ENCODE measurements at regions not wholly inside any gene's neighbourhood (a gene's known extent, or its start where the extent isn't known, plus 50 kb on each side); places are given as distances from the start of the nearest gene placed in this dataset.

GRCh38 chr6:91171754-91172462 lies 585.0 kb upstream of the MAP3K7 start:
- Histone ChIP-seq H3K27ac (ENCODE audit: insufficient read depth, low read depth, low read length, poor library complexity, severe bottlenecking) (no peak overlapping the region), H3K36me3 (ENCODE audit: control insufficient read depth, insufficient read depth, low read length) (no peaks in the 10 kb centered on the region), H3K9me3 (ENCODE audit: control insufficient read depth, low read length) (no peaks in the 10 kb centered on the region), H3K27me3 (ENCODE audit: control insufficient read depth, insufficient read depth, low read length, poor library complexity, severe bottlenecking) (no peaks in the 10 kb centered on the region), H3K4me3 (ENCODE audit: insufficient read depth, low read depth, low read length) (no peak overlapping the region), H3K4me1 (ENCODE audit: control insufficient read depth, insufficient read depth, low read length) (peaks cover 13% of the 10 kb centered on the region)
- WGBS, 2 experiments: 82 to 86% methylated on average over 7 of the region's 7 CpGs

DNA sequence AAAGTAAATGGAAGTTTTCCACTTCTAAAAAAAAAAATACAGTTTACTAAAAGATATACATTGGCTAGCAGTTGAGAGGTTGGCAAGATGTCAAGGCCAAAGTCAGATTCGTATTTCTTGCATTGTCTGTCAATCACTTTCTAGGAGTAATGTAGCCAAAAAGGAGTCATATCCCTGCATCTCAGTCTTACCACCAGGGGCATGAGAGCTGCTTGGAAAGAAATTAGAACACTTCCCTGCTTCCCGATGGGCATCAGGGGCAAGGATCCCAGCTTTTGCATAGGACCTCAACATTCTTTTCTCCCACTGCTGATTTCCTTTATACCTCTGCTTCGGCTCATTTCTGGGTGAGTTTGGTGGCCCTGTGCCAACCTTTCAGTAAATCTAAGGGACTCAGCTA lies 581.0 kb upstream of the MAP3K7 start:
- Histone ChIP-seq H3K9me3 (ENCODE audit: control insufficient read depth, low read length) (no peaks in the 10 kb centered on the region), H3K27ac (ENCODE audit: insufficient read depth, low read depth, low read length, poor library complexity, severe bottlenecking) (no peak overlapping the region), H3K27me3 (ENCODE audit: control insufficient read depth, insufficient read depth, low read length, poor library complexity, severe bottlenecking) (no peaks in the 10 kb centered on the region), H3K36me3 (ENCODE audit: control insufficient read depth, insufficient read depth, low read length) (no peaks in the 10 kb centered on the region), H3K4me3 (ENCODE audit: insufficient read depth, low read depth, low read length) (no peak overlapping the region), H3K4me1 (ENCODE audit: control insufficient read depth, insufficient read depth, low read length) (peaks cover 12% of the 10 kb centered on the region)
- 76 to 81% methylated on average over 3 of the region's 3 CpGs for WGBS, 2 experiments

GRCh38 chr6:91166271-91167046 lies 579.6 kb upstream of the MAP3K7 start:
- Histone ChIP-seq H3K27me3 (ENCODE audit: control insufficient read depth, insufficient read depth, low read length, poor library complexity, severe bottlenecking) (no peaks in the 10 kb centered on the region), H3K36me3 (ENCODE audit: control insufficient read depth, insufficient read depth, low read length) (no peaks in the 10 kb centered on the region), H3K4me1 (ENCODE audit: control insufficient read depth, insufficient read depth, low read length) (peaks cover 4% of the 10 kb centered on the region), H3K9me3 (ENCODE audit: control insufficient read depth, low read length) (no peaks in the 10 kb centered on the region), H3K4me3 (ENCODE audit: insufficient read depth, low read depth, low read length) (no peak overlapping the region), H3K27ac (ENCODE audit: insufficient read depth, low read depth, low read length, poor library complexity, severe bottlenecking) (no peak overlapping the region)
- 90 to 92% methylated on average over 11 of the region's 11 CpGs for WGBS, 2 experiments

- Histone ChIP-seq H3K27me3 (ENCODE audit: control insufficient read depth, insufficient read depth, low read length, poor library complexity, severe bottlenecking) (no peaks in the 10 kb centered on the region), H3K27ac (ENCODE audit: insufficient read depth, low read depth, low read length, poor library complexity, severe bottlenecking) (no peak overlapping the region), H3K4me1 (ENCODE audit: control insufficient read depth, insufficient read depth, low read length) (no peaks in the 10 kb centered on the region), H3K4me3 (ENCODE audit: insufficient read depth, low read depth, low read length) (no peak overlapping the region), H3K9me3 (ENCODE audit: control insufficient read depth, low read length) (no peaks in the 10 kb centered on the region), H3K36me3 (ENCODE audit: control insufficient read depth, insufficient read depth, low read length) (no peaks in the 10 kb centered on the region)
- 94 to 96% methylated on average over 7 of the region's 7 CpGs for WGBS, 2 experiments
These were observed 577.2 kb upstream of the MAP3K7 start for GRCh38 chr6:91164105-91164504.

- Histone ChIP-seq H3K27ac (ENCODE audit: insufficient read depth, low read depth, low read length, poor library complexity, severe bottlenecking) (no peak overlapping the region), H3K9me3 (ENCODE audit: control insufficient read depth, low read length) (no peaks in the 10 kb centered on the region), H3K4me3 (ENCODE audit: insufficient read depth, low read depth, low read length) (no peak overlapping the region), H3K4me1 (ENCODE audit: control insufficient read depth, insufficient read depth, low read length) (no peaks in the 10 kb centered on the region), H3K36me3 (ENCODE audit: control insufficient read depth, insufficient read depth, low read length) (no peaks in the 10 kb centered on the region), H3K27me3 (ENCODE audit: control insufficient read depth, insufficient read depth, low read length, poor library complexity, severe bottlenecking) (no peaks in the 10 kb centered on the region)
- WGBS, 2 experiments: 93 to 96% methylated on average over 7 of the region's 7 CpGs
These were observed 574.4 kb upstream of the MAP3K7 start for GRCh38 chr6:91161246-91161645.

DNA sequence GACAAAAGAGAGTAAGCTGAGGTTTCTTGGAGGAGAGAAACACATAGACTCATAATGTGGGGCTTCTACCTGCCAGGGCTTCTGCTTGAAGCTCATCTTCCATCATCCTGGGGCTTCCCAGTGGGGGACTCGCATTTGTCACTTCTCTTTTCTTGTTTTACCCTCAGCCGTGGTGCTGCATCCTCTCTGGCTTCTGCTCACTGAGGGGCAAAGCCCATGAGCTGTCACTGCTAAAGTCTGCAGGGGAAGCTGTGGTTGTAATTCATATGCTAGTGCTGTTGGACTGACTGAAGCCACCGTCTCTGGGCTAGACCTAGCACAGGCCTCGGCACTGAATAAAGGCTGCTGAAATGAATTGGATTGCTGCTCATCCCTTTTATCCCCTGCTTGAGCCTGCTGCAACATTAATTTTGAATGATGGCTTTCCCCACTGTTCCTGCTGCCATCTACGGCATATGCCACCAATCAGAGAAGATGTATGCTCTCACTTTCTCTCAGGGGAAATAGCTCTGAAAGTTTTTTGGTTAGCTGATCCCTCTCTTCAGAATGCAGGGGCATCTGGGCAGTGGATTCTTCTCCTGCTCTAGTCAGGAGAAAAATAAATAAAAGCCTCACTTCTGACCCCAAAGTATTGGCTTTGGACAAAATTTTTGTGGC lies 568.4 kb upstream of the MAP3K7 start:
- WGBS, 2 experiments: 51 to 58% methylated on average over 5 of the region's 5 CpGs
- H3K4me1 ChIP-seq (ENCODE audit: control insufficient read depth, insufficient read depth, low read length): no peaks in the 10 kb centered on the region
- no peak overlapping the region for H3K4me3 ChIP-seq (ENCODE audit: insufficient read depth, low read depth, low read length)
- H3K36me3 ChIP-seq (ENCODE audit: control insufficient read depth, insufficient read depth, low read length): no peaks in the 10 kb centered on the region
- no peak overlapping the region for H3K27ac ChIP-seq (ENCODE audit: insufficient read depth, low read depth, low read length, poor library complexity, severe bottlenecking)
- no peaks in the 10 kb centered on the region for H3K9me3 ChIP-seq (ENCODE audit: control insufficient read depth, low read length)
- H3K27me3 ChIP-seq (ENCODE audit: control insufficient read depth, insufficient read depth, low read length, poor library complexity, severe bottlenecking): no peaks in the 10 kb centered on the region

DNA sequence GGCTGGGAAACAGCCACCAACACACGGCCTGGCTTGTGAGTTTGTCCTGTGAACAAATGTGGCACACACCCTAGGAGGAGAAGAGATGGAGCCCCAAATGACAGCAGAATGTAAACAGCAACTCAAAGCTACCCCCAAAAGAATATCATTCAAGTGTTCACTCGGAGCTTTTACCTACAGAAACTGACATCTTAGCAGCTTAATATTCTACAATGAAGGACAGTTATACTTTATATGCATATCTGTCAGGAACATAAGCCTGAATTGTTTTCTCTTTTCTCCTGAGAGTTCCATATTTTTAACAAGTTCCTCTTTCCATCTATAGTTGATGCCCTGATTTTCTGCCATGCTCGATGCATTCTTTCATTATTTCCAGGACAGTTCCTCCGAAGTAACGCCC lies 566.0 kb upstream of the MAP3K7 start:
- no peaks in the 10 kb centered on the region for H3K27me3 ChIP-seq (ENCODE audit: control insufficient read depth, insufficient read depth, low read length, poor library complexity, severe bottlenecking)
- 96% methylated on average over 4 to 5 of the region's 5 CpGs for WGBS, 2 experiments
- H3K9me3 ChIP-seq (ENCODE audit: control insufficient read depth, low read length): no peaks in the 10 kb centered on the region
- no peaks in the 10 kb centered on the region for H3K4me1 ChIP-seq (ENCODE audit: control insufficient read depth, insufficient read depth, low read length)
- no peak overlapping the region for H3K27ac ChIP-seq (ENCODE audit: insufficient read depth, low read depth, low read length, poor library complexity, severe bottlenecking)
- H3K36me3 ChIP-seq (ENCODE audit: control insufficient read depth, insufficient read depth, low read length): no peaks in the 10 kb centered on the region
- H3K4me3 ChIP-seq (ENCODE audit: insufficient read depth, low read depth, low read length): no peak overlapping the region

- H3K9me3 ChIP-seq (ENCODE audit: control insufficient read depth, low read length): no peaks in the 10 kb centered on the region
- no peaks in the 10 kb centered on the region for H3K36me3 ChIP-seq (ENCODE audit: control insufficient read depth, insufficient read depth, low read length)
- H3K4me1 ChIP-seq (ENCODE audit: control insufficient read depth, insufficient read depth, low read length): no peaks in the 10 kb centered on the region
- H3K27ac ChIP-seq (ENCODE audit: insufficient read depth, low read depth, low read length, poor library complexity, severe bottlenecking): no peak overlapping the region
- H3K27me3 ChIP-seq (ENCODE audit: control insufficient read depth, insufficient read depth, low read length, poor library complexity, severe bottlenecking): no peaks in the 10 kb centered on the region
- H3K4me3 ChIP-seq (ENCODE audit: insufficient read depth, low read depth, low read length): no peak overlapping the region
- WGBS, 2 experiments: 93 to 94% methylated on average over 2 of the region's 2 CpGs
These were observed 563.3 kb upstream of the MAP3K7 start for GRCh38 chr6:91149956-91150705.

DNA sequence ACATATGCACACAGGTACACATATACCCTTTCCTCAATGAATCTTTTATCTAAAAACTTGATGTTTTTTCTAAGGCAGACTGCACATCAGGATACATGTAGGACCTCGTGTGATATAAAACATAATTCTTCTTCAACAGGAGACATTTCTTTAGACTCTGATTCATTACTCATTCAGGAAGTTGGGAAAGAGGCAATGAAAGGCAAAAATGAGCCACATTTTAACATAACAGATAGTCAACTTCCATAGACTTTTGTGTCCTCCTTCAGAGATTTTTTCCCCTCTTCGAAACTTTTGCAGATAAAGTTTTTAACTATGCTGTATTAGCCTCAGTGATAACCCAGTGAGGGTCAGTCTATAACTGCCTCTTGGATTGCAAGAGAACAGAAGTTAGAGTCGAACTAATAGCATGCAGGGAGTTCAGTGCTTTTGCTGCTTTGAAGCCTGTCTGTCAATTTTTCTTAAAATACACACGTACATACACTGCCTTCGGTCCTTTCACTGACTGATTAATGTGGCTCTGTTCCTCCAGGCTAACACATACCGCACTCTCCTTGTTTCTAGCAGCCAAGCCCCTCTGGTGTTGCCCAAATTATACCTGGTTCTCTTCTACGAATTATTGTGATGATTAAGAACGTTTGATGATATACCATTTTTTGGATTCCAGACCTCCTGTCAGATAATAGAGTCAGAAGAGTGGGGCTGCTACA lies 562.5 kb upstream of the MAP3K7 start:
- H3K27ac ChIP-seq (ENCODE audit: insufficient read depth, low read depth, low read length, poor library complexity, severe bottlenecking): no peak overlapping the region
- no peaks in the 10 kb centered on the region for H3K9me3 ChIP-seq (ENCODE audit: control insufficient read depth, low read length)
- no peaks in the 10 kb centered on the region for H3K4me1 ChIP-seq (ENCODE audit: control insufficient read depth, insufficient read depth, low read length)
- no peaks in the 10 kb centered on the region for H3K27me3 ChIP-seq (ENCODE audit: control insufficient read depth, insufficient read depth, low read length, poor library complexity, severe bottlenecking)
- no peak overlapping the region for H3K4me3 ChIP-seq (ENCODE audit: insufficient read depth, low read depth, low read length)
- WGBS, 2 experiments: 85 to 90% methylated on average over 8 of the region's 8 CpGs
- no peaks in the 10 kb centered on the region for H3K36me3 ChIP-seq (ENCODE audit: control insufficient read depth, insufficient read depth, low read length)

All from ectodermal cell (in vitro differentiated cells).